HEK293 (cell line): ENCODE measurements at regions not wholly inside any gene's neighbourhood (a gene's known extent, or its start where the extent isn't known, plus 50 kb on each side); places are given as distances from the start of the nearest gene placed in this dataset.

Source experiments
- CTCF ChIP-seq: fragments of 450-650 bp; formaldehyde crosslinking; IDR thresholded peaks from 2 replicates; pipeline ENCODE4 v1.5.1; 2016; ENCODE audit warnings: missing biosample characterization, missing genetic modification characterization
- IKZF3 ChIP-seq: fragments of 450-650 bp; IDR thresholded peaks from 2 replicates; pipeline ENCODE4 v1.5.0; 2018; ENCODE audit warnings: missing biosample characterization, mild to moderate bottlenecking, missing genetic modification characterization, moderate library complexity
- KLF1 ChIP-seq: fragments of 450-650 bp; formaldehyde crosslinking; IDR thresholded peaks from 2 replicates; pipeline ENCODE4 v1.5.1; 2016; ENCODE audit warnings: missing biosample characterization, missing genetic modification characterization
- REST ChIP-seq: fragments of 450-650 bp; formaldehyde crosslinking; IDR thresholded peaks from 2 replicates; pipeline ENCODE4 v1.5.1; 2016; ENCODE audit warnings: missing biosample characterization, missing genetic modification characterization
- YY1 ChIP-seq: fragments of 450-650 bp; formaldehyde crosslinking; IDR thresholded peaks from 2 replicates; pipeline ENCODE4 v1.5.1; 2018; ENCODE audit warnings: missing biosample characterization, missing genetic modification characterization
- ZNF155 ChIP-seq: fragments of 450-650 bp; formaldehyde crosslinking; IDR thresholded peaks from 2 replicates; pipeline ENCODE4 v1.5.1; 2016; ENCODE audit warnings: missing biosample characterization, missing genetic modification characterization
- ZNF423 ChIP-seq: fragments of 450-650 bp; formaldehyde crosslinking; IDR thresholded peaks from 2 replicates; pipeline ENCODE4 v1.5.1; 2016; ENCODE audit warnings: missing biosample characterization, missing genetic modification characterization
- ZNF571 ChIP-seq: fragments of 450-650 bp; formaldehyde crosslinking; IDR thresholded peaks from 2 replicates; pipeline ENCODE4 v1.5.0; 2017; ENCODE audit warnings: missing biosample characterization, missing genetic modification characterization
- TF ChIP-seq, protein P1 (sequence below): IDR thresholded peaks from 2 replicates; pipeline ENCODE4 v1.6.1; 2011; ENCODE audit warnings: mild to moderate bottlenecking, low read depth, low read length, borderline replicate concordance
- TF ChIP-seq, protein P2 (sequence below): fragments of 450-650 bp; IDR thresholded peaks from 2 replicates; pipeline ENCODE4 v1.5.1; 2018; ENCODE audit warnings: missing biosample characterization, mild to moderate bottlenecking, missing genetic modification characterization

DNA sequence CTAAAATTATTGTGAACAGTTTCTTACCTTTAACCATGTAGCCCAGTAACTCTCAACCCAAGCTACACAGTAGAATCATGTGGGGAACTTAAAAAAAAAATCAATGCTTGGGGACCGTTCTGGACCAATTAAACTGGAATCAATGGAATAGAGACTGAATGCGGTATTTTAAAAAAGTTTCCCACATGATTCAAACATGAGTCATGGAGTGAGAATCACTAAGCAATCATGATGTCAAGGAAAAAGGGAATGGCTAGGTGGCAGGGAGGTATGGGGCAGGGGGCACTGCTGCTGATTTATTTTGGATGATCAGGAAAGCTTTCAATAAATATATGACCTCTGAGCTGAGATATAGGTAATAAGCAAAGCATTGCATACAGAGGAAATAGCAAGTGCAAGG, 250.5 kb upstream of the RORA start:
- TF ChIP-seq, protein P1, sequence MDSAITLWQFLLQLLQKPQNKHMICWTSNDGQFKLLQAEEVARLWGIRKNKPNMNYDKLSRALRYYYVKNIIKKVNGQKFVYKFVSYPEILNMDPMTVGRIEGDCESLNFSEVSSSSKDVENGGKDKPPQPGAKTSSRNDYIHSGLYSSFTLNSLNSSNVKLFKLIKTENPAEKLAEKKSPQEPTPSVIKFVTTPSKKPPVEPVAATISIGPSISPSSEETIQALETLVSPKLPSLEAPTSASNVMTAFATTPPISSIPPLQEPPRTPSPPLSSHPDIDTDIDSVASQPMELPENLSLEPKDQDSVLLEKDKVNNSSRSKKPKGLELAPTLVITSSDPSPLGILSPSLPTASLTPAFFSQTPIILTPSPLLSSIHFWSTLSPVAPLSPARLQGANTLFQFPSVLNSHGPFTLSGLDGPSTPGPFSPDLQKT, result no peak
- TF ChIP-seq CTCF (tag by site-specific recombination), result no peak
- no peak for TF ChIP-seq KLF1 (tag by site-specific recombination)
- TF ChIP-seq, protein P2, sequence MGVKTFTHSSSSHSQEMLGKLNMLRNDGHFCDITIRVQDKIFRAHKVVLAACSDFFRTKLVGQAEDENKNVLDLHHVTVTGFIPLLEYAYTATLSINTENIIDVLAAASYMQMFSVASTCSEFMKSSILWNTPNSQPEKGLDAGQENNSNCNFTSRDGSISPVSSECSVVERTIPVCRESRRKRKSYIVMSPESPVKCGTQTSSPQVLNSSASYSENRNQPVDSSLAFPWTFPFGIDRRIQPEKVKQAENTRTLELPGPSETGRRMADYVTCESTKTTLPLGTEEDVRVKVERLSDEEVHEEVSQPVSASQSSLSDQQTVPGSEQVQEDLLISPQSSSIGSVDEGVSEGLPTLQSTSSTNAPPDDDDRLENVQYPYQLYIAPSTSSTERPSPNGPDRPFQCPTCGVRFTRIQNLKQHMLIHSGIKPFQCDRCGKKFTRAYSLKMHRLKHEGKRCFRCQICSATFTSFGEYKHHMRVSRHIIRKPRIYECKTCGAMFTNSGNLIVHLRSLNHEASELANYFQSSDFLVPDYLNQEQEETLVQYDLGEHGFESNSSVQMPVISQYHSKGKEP, result no peak
- TF ChIP-seq ZNF571 (tag by site-specific recombination), result no peak
- TF ChIP-seq ZNF155 (tag by site-specific recombination), result no peak
- TF ChIP-seq IKZF3, result no peak
- TF ChIP-seq REST, result no peak
- no peak for TF ChIP-seq ZNF423
- no peak for TF ChIP-seq YY1 (tag by site-specific recombination)
